ENCODE measurements at regions not wholly inside any gene's neighbourhood (a gene's known extent, or its start where the extent isn't known, plus 50 kb on each side); places are given as distances from the start of the nearest gene placed in this dataset.

DNA sequence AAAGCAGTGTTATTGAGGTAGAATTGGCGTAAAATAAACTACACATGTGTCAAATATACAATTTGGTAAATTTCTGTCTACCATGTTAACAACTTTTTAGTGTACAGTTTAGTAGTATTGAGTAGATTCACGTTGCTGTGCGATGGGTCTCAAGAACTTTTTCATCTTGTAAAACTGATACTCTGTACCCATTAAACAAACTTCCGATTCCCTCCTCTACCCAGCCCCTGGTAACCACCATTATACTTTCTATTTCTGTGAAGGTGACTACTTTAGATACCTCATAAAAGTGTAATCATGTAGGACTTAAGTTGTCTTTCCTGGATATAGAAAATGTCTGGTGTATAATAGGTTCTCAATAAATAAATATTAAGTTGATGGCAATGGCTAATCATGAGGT, 408.5 kb upstream of the POT1 start:
- TF ChIP-seq, protein P1, sequence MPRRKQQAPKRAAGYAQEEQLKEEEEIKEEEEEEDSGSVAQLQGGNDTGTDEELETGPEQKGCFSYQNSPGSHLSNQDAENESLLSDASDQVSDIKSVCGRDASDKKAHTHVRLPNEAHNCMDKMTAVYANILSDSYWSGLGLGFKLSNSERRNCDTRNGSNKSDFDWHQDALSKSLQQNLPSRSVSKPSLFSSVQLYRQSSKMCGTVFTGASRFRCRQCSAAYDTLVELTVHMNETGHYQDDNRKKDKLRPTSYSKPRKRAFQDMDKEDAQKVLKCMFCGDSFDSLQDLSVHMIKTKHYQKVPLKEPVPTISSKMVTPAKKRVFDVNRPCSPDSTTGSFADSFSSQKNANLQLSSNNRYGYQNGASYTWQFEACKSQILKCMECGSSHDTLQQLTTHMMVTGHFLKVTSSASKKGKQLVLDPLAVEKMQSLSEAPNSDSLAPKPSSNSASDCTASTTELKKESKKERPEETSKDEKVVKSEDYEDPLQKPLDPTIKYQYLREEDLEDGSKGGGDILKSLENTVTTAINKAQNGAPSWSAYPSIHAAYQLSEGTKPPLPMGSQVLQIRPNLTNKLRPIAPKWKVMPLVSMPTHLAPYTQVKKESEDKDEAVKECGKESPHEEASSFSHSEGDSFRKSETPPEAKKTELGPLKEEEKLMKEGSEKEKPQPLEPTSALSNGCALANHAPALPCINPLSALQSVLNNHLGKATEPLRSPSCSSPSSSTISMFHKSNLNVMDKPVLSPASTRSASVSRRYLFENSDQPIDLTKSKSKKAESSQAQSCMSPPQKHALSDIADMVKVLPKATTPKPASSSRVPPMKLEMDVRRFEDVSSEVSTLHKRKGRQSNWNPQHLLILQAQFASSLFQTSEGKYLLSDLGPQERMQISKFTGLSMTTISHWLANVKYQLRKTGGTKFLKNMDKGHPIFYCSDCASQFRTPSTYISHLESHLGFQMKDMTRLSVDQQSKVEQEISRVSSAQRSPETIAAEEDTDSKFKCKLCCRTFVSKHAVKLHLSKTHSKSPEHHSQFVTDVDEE (CRISPR knock-in tag; IDR thresholded peaks at IDR 0.05) = no peak
- no peak for TF ChIP-seq ZNF8 (CRISPR knock-in tag; IDR thresholded peaks at IDR 0.05)
